Lung microvascular endothelial cell (primary cell): ENCODE measurements at regions not wholly inside any gene's neighbourhood (a gene's known extent, or its start where the extent isn't known, plus 50 kb on each side); places are given as distances from the start of the nearest gene placed in this dataset.

Experiments
- DNase-seq, 2 donors: peaks; one replicate each; pipeline versions ENCODE4 v3.0.0 to v3.0.0-alpha.2; 2010; ENCODE audit warnings: low read depth in 2 of 2

DNA sequence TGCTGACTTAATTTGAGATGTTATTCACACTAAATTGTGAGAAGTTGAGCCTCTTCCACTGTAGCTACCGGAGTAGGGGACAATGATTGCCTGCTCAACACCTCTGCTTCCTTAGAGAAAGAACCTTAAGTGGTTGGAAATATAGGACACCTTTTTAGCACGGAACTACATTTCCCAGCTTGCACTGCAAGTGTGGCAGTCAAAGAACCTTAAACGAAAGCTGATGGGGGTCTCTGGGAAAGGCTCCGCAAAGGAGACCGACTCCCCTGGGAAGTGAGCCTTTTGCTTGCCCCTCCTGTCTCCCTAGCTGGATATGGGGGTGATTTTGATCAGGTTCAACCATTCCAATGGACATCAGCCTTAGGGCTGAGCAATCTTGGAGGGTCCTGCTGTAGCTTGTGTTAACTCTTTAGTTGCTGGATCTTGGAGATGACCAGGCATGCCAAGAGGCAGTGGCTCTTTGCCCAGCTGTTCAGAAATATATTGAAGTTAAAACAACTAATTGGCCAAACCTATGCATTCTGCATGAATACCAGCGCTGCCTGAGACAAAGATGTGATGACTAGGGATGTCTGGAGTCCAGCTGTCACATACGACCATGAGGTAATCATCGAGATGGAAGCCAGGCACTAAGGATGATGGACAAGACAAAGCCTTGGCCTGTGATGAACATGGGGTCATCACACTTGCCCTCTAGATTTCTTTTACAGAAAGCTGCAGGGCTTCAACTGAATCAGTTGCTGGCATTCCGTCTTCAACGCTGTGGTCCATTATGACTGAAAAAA lies 286.5 kb downstream of the FOXO1 start:
- no peak for DNase-seq

DNA sequence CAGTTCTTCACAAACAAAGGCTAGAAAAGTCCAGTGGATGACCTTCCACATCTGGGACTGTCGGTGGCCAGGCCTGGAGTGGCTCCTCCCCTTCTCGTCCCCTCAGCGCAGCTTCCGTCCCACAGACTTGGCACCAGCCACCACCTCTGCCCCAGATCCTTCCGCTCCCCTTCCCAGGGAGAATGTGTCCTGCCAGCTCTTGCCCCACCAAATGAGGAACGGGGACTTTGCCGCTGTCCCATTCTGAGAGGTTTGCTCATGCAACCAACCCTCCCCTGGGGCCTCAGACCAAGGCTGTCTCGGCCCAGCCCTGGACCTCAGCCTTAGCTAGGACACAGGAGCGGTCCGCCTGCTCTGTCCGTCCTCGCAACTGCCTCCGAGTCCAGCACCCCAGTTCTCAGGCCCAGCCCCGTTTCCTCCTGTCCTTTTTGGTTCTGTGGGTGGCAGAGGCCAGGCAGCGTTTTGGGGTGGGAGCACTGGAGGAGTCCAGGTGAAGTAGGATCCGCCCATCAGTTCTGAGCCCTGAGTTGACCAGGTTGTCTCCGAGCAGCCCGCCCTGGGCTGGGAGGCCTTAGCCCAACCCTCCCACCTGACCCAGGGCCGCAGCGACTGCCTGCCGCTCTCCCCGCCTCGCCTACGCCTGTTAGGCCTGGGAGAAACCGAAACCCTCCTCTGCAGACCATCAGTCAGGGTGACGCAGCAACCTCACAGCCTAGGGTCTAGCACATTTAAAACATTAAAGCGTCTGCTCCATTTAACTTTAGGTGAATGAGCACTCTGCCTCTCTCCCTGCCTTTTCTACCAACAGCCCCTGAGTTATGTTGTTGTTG lies 284.3 kb downstream of the FOXO1 start:
- peak in 1 of 2 donors; percentile 23 for DNase-seq

DNA sequence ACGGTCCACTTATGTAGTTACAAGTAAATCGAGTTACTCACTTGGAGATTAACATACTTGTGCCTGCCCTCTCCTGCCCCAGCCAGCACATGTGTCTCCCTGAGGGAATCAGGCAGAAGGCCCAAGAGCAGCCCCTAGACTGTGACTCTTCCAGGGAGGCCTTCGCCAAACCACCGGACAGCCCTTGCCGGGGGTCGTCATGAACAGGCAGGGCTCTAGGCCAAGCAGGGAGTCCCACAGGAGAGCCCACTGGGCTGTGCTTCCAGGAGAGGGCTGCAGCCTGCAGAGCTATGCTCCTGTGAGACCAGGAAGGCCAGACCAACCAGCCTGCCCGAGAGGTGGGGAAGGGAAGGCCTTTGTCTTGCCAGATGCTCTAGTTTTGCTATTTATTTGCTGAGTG lies 283.3 kb downstream of the FOXO1 start:
- no peak for DNase-seq

DNA sequence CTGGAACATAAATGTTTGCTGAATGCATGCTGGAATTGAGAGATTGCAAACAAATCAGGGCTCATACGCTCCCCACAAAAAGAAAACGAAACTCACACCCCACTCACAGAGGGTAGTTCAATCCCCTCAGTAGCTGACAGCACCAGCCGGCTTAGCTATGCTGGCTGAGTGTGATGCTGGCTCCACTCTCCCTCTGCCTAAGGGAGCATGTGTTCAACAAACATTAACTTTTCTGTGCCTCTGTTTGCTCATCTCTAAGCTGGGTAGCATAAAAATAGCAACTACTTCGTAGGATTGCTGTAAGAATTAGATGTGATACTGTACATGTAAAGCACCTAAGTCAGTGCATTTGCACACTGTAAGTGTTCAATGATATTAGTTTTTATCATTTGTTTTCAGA lies 282.6 kb downstream of the FOXO1 start:
- DNase-seq = no peak

DNA sequence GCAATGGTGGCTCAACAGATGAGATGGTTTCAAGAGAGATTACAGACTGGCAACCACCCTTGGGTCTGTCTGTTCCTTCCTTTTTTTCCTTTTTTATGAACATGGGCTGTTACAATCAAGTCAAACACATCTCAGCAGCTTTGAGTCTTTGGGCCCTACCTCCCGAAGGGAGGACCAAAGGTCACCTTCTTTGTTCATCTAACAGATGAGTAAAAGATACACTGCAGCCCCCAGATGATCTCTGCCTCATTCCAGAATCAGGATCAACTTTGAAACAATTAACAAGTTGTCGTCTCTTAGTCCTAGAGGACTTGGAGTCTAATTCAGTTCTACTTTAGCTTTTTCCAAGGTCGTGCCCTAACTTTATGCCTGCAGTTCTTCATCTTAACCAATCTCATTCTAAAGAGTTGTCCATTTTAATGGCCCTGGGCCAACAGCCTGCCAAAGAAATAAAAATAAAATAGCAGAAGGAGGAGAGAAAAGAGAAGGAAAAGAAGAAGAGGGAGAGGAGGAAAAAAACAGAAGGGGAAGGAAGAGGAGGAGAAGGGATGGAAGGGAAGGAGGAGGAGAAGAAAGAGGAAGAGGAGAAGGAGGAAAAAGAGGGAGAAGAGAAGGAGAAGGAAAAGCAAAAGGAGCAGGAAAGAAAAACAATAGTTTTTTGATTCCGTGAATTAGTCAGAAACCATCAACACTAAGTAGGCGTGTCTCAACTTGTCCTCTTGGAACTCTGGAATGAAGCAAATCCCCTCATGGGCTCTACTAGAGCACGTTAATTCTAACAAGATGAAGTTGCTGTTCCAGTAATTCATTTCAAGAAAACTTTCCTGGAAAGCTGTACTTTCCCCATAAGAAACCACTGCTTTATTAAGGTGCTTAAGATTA lies 281.2 kb downstream of the FOXO1 start:
- no peak for DNase-seq

DNA sequence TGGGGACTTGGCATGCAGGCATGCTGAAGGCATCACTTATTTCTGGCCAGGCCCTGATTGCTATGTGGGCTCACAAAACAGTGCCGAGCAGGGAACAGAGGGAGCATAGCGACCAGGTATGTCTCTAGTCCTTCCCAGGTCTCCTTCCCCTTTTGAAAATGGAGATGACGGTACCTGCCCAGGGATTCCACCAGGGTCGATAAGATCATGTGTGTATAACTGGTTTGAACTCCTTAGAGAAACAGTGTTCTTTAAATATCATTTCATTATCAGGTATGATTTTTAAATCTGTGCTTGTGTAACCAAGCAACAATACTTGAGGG lies 280.6 kb downstream of the FOXO1 start:
- no peak for DNase-seq

DNA sequence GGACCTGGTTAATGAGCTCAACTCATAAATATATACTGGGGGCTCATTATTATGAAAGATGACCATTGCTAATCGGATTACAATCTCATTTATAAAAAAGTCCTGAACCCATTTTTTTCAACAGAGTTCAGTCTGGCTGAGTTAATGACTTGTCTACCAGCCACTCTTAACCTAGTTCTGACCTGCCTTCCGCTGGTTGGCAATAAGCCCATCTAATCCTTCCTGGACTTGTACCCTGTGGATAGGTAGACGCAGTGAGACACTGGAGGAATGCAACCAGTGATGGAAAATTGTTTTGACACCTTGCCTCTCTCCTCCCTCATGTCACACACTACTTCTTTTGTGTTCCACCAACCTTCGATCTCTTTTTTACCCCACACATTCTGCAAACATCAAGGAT lies 279.9 kb downstream of the FOXO1 start:
- DNase-seq = no peak

DNA sequence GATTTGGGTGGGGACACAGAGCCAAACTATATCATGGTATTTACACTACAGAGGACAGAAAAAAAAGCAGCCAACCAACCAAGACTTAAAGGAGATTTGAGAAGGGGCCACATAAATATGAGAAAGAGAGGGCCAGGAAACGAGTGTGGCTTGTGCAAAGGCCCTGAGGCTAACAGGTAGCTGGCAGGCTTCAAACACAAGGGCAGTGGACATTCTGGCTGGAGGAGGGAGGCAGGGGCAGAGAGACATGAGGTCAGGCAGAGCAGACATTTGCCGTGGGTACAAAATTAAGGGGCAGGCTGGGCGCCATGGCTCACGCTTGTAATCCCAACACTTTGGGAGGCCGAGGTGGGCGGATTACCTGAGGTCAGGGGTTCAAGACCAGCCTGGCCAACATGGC lies 278.7 kb downstream of the FOXO1 start:
- DNase-seq = no peak

DNA sequence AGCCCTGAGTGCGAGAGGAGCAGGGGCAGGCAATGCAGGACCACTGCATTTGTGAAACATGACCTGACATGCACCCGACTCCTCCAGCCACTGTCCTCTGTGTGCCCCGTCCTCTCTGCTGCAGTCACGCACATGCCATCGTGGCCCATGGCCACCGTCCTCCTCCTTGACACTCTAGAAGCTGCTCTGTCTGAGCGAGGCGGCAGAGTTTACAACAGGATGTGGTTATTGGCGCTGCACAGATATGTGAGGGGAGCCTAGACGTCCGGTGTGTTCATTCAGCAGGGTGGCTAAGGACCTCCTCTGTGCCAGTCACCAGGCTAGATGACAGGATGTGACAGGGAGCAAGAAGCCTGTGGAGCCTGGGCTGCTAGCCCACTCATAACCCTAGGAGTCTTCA lies 277.8 kb downstream of the FOXO1 start:
- DNase-seq = peak in 1 of 2 donors; percentile 62

DNA sequence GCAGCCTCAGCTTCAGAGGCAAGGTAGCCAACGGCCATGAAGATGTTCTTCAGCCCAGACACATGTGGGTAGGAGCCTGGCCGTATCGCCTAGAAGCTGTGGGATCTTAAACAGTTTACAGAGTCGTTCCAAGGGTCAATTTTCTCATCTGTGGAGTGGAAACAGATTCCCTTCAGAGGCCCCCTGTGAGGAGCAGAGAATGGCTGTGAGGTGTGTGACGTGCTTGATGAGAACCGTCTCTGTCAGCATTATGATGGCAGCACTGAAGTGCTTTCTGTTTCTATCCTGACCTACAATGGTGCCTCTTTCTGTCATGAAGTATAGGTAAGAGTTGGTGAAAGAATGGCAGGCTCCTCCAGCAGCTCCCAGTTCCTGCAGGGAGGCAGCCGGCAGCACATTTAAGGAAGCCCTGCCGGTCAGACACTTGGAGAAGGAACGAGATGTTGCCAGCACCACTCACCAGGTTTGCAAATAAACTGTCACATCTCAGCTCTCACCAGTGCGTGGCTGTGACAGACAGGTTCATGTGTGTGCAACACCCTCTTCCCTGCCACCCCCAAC lies 277.3 kb downstream of the FOXO1 start:
- DNase-seq = no peak

DNA sequence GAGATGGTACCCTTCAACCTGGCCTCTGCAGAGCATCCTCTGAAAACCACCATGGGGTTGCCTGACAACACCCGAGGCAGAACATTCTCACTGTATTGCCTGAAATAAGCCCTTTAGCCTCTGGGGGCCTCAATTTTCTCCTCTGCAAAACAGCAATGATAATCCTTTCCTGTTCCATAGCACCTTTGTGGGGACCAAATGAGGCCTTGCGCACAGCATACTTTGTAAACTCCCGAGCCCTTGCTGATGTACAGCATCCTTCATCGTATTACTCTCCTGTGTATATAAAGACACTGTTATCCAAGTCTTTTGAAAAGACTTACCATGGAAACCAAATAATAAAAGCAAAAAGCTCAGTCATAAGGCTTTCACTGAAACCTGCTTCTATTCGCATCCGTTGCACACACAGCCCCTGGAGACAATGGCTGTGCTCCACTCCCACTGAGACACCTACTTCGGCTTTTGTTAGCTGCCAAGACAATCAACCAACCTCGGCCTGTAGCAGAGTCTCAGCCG lies 276.0 kb downstream of the FOXO1 start:
- DNase-seq = no peak

DNA sequence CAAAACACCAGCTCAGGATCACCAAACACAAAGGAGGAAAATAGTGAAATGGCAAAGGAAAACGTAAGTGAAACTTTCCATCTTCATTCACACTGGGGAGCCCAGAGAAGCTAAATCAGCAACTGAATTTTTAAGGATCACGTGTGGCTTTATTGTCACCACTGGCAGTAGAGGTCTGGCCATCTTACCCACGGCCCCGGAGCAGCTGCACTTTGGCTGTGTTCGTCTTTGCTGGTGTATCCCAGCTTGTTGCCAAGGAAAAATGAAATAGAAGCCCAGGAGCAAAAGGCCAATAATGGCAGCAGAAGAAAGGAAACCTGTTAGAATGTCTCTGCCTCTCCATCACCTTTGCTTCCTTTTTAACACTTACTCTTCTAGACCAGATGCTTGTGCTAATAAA lies 274.7 kb downstream of the FOXO1 start:
- no peak for DNase-seq

DNA sequence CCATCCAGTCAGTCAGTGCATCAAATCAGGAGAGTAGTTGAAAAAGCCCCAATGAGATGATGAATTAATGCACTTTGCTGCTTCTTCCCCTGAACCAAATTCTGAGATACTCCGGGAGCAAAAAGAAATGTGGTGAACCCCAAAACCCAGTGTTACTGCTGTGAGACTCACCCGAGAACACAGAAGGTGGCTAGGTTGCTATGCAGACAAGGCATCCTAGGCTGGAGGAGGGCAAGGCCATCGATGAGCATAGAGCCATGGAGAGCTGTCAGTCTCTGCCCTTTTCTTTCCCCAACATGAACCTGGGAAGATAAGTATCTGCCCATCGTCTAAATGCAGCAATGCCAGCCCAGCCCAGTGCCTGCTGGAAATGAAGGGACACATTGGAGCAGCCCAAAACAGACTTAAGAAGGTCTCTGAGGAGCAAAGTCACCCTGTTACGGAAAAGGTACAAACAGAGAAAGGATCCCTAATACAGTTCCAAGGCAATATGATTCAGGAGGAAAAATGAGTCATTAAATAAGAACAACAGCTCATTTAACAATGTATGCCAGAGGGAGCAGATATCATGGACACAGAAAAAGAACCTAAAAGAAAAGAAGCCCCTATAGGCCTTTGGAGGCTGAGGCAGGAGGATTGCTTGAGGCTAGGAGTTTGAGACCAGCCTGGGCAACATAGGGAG lies 272.0 kb downstream of the FOXO1 start:
- DNase-seq = peak in 1 of 2 donors; percentile 54

DNA sequence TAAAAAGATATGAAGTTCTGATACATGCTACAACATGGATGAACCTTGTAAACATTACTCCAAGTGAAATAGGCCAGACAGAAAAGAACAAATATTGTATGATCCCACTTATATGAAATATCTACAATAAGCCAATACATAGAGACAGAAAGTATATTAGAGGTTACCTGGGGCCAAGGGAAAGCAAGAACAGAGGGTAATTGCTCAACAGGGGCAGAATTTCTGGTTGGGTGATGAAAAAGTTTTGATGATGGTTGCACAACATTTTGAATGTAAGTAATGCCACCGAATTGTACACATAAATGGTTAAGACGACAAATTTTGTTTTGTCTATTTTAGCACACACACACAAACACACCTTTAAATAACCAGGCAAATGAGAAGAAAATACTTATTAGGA lies 268.4 kb downstream of the FOXO1 start:
- DNase-seq = no peak

DNA sequence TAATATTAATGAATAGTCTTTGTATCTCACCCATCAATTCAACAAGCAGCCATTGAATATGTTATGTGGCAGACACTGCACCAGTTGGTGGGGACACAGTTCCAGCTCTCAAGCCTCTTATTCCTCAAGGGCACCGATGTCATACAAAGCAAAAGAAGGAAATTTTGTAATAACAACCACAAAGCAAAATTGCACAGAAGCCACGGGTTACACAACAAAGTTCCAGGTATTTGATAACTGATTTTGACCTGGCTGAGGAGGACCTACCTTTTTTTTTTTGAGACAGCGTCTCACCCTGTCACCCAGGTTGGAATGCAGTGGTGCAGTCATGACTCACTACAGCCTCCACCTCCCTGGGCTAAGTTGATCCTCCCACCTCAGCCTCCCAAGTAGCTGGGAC lies 266.7 kb downstream of the FOXO1 start:
- DNase-seq = no peak

DNA sequence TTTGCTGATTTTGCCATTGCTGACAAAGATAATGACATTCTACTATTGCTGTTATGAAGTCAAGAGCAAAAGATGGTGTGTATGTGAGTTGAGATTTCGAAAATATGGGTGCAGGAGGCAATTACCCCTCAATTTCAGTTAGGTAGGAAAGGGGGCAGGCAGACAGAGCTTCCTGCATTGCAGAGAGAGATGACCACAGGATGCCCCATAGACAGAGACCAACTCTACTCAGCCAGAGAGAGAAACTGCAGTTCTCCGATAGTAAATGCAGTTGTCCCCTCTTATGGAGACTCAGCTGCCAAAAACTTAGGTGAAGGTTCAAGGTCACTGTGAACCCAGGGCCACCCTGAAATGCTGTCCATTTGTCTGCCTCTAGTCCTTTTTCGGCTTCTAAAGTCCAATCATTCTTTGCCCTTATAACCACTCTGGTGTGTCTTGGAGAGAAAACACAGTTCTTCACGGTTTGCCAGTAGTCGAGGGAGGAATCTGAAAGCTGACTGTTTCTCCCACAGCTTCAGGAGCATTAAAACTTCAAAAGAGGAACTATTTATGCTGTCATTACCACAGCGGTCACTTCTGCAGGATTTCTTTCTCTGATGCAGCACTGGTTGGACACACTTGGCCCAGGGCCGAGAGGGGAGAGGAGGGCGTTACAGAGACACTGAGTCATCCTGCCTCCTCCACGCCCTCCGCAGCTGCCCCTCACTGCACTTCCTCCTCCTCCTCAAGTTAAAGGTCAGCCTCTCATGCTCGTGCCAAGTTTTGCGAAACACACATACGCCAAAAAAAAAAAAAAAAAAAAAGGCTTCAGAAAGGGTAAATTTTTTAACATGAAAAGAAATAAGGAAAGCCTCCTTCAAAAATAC lies 264.3 kb downstream of the FOXO1 start:
- DNase-seq = peak; percentile 84 to 97

DNA sequence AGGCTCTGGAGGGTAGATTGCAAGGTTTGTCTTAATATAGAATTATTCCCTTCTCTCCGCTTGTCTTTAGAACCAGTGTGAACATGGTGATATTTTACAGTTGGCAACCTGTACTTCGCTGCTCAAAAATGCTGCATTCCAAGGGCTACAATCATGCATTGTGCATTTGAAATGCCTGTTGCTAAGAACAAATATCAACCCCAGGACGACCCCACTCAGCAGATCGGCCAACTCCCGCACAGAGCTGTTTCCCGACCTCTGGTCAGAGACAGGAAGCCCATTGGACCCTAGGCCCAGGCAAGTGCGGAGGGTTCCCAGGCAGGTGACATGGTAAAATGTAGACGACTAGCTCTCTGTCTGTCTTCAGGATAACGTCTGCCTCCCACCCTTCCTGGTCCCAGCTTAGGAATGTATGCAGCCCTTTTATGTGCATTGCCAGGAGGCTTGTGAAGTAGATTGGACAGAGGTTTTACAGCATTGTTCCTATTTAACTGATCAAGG lies 263.5 kb downstream of the FOXO1 start:
- DNase-seq = peak; percentile 82 to 89

DNA sequence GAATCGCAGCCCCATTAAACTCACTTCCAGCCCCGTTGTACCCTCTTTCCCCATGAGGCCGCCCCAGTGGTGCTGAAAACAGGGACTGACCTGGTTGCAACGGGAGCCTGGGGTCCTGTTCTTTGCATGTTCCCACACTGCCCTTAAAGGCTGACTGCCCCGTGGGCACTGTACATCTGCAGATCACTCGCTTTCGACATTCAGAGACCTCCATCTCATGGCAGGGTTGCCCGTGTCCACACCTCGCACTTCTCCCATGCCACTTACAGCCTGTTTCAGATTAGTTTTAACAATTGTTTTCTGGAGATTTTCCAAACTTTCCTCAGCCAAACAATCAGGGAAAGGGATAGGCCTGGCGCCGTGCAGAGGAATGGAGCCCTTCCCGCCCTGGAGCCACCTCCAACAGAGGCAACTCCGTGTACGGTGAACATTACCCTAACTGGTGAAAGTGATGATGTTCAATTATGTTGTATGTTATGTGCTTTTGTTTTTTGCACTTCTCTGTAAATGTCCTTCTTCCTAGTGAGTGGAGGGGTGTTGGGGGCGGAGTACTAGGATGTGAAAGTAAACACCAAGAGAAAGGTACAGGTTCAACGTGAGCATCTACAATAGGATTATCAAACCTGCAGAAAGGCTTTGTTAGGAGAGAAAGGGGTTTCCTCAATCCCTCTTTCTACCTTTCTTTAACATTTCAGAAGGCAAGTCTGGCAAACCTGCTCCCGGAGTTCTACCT lies 262.8 kb downstream of the FOXO1 start:
- DNase-seq = peak in 1 of 2 donors; percentile 46

DNA sequence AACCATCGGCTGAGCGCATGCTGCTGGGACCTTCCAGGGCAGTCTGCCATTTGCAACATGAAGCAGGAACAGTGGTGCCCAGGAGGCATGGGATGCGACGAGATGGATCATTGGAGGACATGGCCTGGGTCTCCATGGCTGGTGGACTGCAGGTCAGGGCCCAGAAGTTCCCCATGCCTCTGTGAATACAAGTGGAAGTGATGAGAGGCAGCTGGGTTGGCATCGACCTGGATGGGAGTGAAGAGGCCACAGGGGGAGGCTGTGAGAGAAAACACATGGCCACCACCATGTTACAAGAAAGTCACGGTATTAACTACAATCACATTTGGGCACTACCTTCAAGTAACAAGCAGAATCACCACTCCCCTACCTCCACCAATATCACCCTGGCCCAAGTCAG lies 262.0 kb downstream of the FOXO1 start:
- DNase-seq = no peak
